NB4 (cell line): ENCODE measurements at regions not wholly inside any gene's neighbourhood (a gene's known extent, or its start where the extent isn't known, plus 50 kb on each side); places are given as distances from the start of the nearest gene placed in this dataset.

Experiments used
- DNase-seq: peaks from one replicate; pipeline ENCODE4 v3.0.0; 2010; ENCODE audit warnings: low read depth
- H3K4me3 ChIP-seq: one replicate; pipeline ENCODE4 v1.5.1; 2011; ENCODE audit warnings: mild to moderate bottlenecking, low read depth, low read length, moderate library complexity
- CTCF ChIP-seq: IDR thresholded peaks from one replicate; pipeline ENCODE4 v1.5.1; 2012; ENCODE audit warnings: low read depth, low read length
- MAX ChIP-seq: IDR thresholded peaks from 2 replicates; pipeline ENCODE4 v1.6.1; 2011; ENCODE audit warnings: low read depth, low read length
- MYC ChIP-seq: IDR thresholded peaks from 2 replicates; pipeline ENCODE4 v1.6.1; 2011; ENCODE audit warnings: low read depth, low read length
- POLR2A ChIP-seq: IDR thresholded peaks from 2 replicates; pipeline ENCODE4 v1.6.1; 2011; ENCODE audit warnings: mild to moderate bottlenecking; ENCODE audit not compliant: insufficient read length; ENCODE audit errors: extremely low read depth

- H3K4me3 ChIP-seq = no peak overlapping the region
- no peak for TF ChIP-seq MYC
- TF ChIP-seq CTCF = no peak
- no peak for TF ChIP-seq POLR2A
- TF ChIP-seq MAX = no peak
- no peak for DNase-seq
These were observed 154.4 kb upstream of the EPB41L4A start for GRCh38 chr5:112573441-112573840.

GRCh38 chr5:112574536-112574935, 155.5 kb upstream of the EPB41L4A start:
- DNase-seq = no peak
- TF ChIP-seq MYC (no peak), MAX (no peak), CTCF (no peak), POLR2A (no peak)
- H3K4me3 ChIP-seq = no peak overlapping the region

GRCh38 chr5:112576298-112576925, 157.3 kb upstream of the EPB41L4A start:
- H3K4me3 ChIP-seq = no peak overlapping the region
- DNase-seq = no peak
- TF ChIP-seq POLR2A = no peak
- TF ChIP-seq CTCF = no peak
- TF ChIP-seq MAX = no peak

- no peak overlapping the region for H3K4me3 ChIP-seq
- DNase-seq = no peak
- TF ChIP-seq CTCF (no peak), POLR2A (no peak), MAX (no peak), MYC (no peak)
These were observed 158.0 kb upstream of the APC start for GRCh38 chr5:112579599-112580170.

GRCh38 chr5:112581811-112582320, 155.8 kb upstream of the APC start:
- DNase-seq = no peak
- H3K4me3 ChIP-seq = no peak overlapping the region
- TF ChIP-seq CTCF (no peak), MAX (no peak), POLR2A (no peak), MYC (no peak)
